ENCODE measurements at regions not wholly inside any gene's neighbourhood (a gene's known extent, or its start where the extent isn't known, plus 50 kb on each side); places are given as distances from the start of the nearest gene placed in this dataset.

- DNase-seq (no peak), ATAC-seq (ENCODE audit: low FRiP score) (no peak)
- Histone ChIP-seq H3K4me1 (ENCODE audit: control insufficient read depth in 1 of 2, insufficient read depth in 2 of 2, low read length in 2 of 2) (no peaks in the 10 kb centered on the region), H3K36me3 (ENCODE audit: control insufficient read depth in 1 of 2, insufficient read depth in 2 of 2, low read length in 1 of 2) (no peaks in the 10 kb centered on the region), H3K4me3 (ENCODE audit: low read length in 2 of 2) (no peak overlapping the region), H3K9me3 (ENCODE audit: control insufficient read depth, low read length) (no peaks in the 10 kb centered on the region), H3K27ac (ENCODE audit: low read depth in 1 of 2, low read length in 2 of 2) (no peak overlapping the region), H3K27me3 (ENCODE audit: control insufficient read depth in 1 of 2, insufficient read depth in 2 of 2, low read length in 1 of 2) (no peaks in the 10 kb centered on the region)
- intact Hi-C loops (cut with DNase I), result loop anchor here in 1 of 2 donors (10.0 kb wide), 1 partner anchor 716 kb away; no protein-coding TSS in a partner anchor
These were observed 342.2 kb downstream of the GBE1 start for GRCh38 chr3:81419228-81419627.

GRCh38 chr3:81416812-81417211 lies 344.6 kb downstream of the GBE1 start:
- intact Hi-C loops (cut with DNase I), result loop anchor here in 1 of 2 donors (10.0 kb wide), 1 partner anchor 718 kb away; no protein-coding TSS in a partner anchor
- no peaks in the 10 kb centered on the region for H3K27me3 ChIP-seq (ENCODE audit: control insufficient read depth in 1 of 2, insufficient read depth in 2 of 2, low read length in 1 of 2)
- no peak for ATAC-seq (ENCODE audit: low FRiP score)

GRCh38 chr3:81406318-81406717 lies 355.1 kb downstream of the GBE1 start:
- intact Hi-C loops (cut with DNase I), result no loop called here
- no peak for ATAC-seq (ENCODE audit: low FRiP score)
- Histone ChIP-seq H3K27ac (ENCODE audit: low read depth in 1 of 2, low read length in 2 of 2) (no peak overlapping the region), H3K4me3 (ENCODE audit: low read length in 2 of 2) (no peak overlapping the region), H3K4me1 (ENCODE audit: control insufficient read depth in 1 of 2, insufficient read depth in 2 of 2, low read length in 2 of 2) (no peaks in the 10 kb centered on the region), H3K9me3 (ENCODE audit: control insufficient read depth, low read length) (no peaks in the 10 kb centered on the region), H3K36me3 (ENCODE audit: control insufficient read depth in 1 of 2, insufficient read depth in 2 of 2, low read length in 1 of 2) (no peaks in the 10 kb centered on the region), H3K27me3 (ENCODE audit: control insufficient read depth in 1 of 2, insufficient read depth in 2 of 2, low read length in 1 of 2) (no peaks in the 10 kb centered on the region)
- WGBS, 2 donors, result 24 to 30% methylated on average over 1 of the region's 1 CpG
- DNase-seq, result no peak

More at GRCh38 chr3:81416812-81417211, 344.6 kb downstream of the GBE1 start:
- Histone ChIP-seq H3K27ac (ENCODE audit: low read depth in 1 of 2, low read length in 2 of 2) (no peak overlapping the region), H3K4me1 (ENCODE audit: control insufficient read depth in 1 of 2, insufficient read depth in 2 of 2, low read length in 2 of 2) (no peaks in the 10 kb centered on the region), H3K4me3 (ENCODE audit: low read length in 2 of 2) (no peak overlapping the region), H3K9me3 (ENCODE audit: control insufficient read depth, low read length) (no peaks in the 10 kb centered on the region), H3K36me3 (ENCODE audit: control insufficient read depth in 1 of 2, insufficient read depth in 2 of 2, low read length in 1 of 2) (no peaks in the 10 kb centered on the region)
- DNase-seq, result no peak
- 81 to 94% methylated on average over 2 of the region's 2 CpGs for WGBS, 2 donors

GRCh38 chr3:81395739-81396513 lies 365.5 kb downstream of the GBE1 start:
- DNase-seq (no peak), ATAC-seq (ENCODE audit: low FRiP score) (peak; percentile 33)
- Histone ChIP-seq H3K27me3 (ENCODE audit: control insufficient read depth in 1 of 2, insufficient read depth in 2 of 2, low read length in 1 of 2) (no peaks in the 10 kb centered on the region), H3K4me1 (ENCODE audit: control insufficient read depth in 1 of 2, insufficient read depth in 2 of 2, low read length in 2 of 2) (peaks cover 0 to 2% of the 10 kb centered on the region in 2 donors), H3K4me3 (ENCODE audit: low read length in 2 of 2) (no peak overlapping the region), H3K36me3 (ENCODE audit: control insufficient read depth in 1 of 2, insufficient read depth in 2 of 2, low read length in 1 of 2) (no peaks in the 10 kb centered on the region), H3K9me3 (ENCODE audit: control insufficient read depth, low read length) (peaks cover 1% of the 10 kb centered on the region), H3K27ac (ENCODE audit: low read depth in 1 of 2, low read length in 2 of 2) (no peak overlapping the region)
- intact Hi-C loops (cut with DNase I), result no loop called here
- WGBS, 2 donors, result 64 to 65% methylated on average over 7 of the region's 7 CpGs

- peaks cover 0 to 2% of the 10 kb centered on the region in 2 donors for H3K4me1 ChIP-seq (ENCODE audit: control insufficient read depth in 1 of 2, insufficient read depth in 2 of 2, low read length in 2 of 2)
- no peaks in the 10 kb centered on the region for H3K27me3 ChIP-seq (ENCODE audit: control insufficient read depth in 1 of 2, insufficient read depth in 2 of 2, low read length in 1 of 2)
- intact Hi-C loops (cut with DNase I), result no loop called here
- no peak for DNase-seq
- no peak overlapping the region for H3K27ac ChIP-seq (ENCODE audit: low read depth in 1 of 2, low read length in 2 of 2)
- H3K36me3 ChIP-seq (ENCODE audit: control insufficient read depth in 1 of 2, insufficient read depth in 2 of 2, low read length in 1 of 2), result no peaks in the 10 kb centered on the region
- ATAC-seq (ENCODE audit: low FRiP score), result no peak
- H3K9me3 ChIP-seq (ENCODE audit: control insufficient read depth, low read length), result peaks cover 1% of the 10 kb centered on the region
- H3K4me3 ChIP-seq (ENCODE audit: low read length in 2 of 2), result no peak overlapping the region
- 79 to 84% methylated on average over 4 of the region's 4 CpGs for WGBS, 2 donors
These were observed 366.6 kb downstream of the GBE1 start for GRCh38 chr3:81394651-81395524.

- Histone ChIP-seq H3K9me3 (ENCODE audit: control insufficient read depth, low read length) (peaks cover 1% of the 10 kb centered on the region), H3K36me3 (ENCODE audit: control insufficient read depth in 1 of 2, insufficient read depth in 2 of 2, low read length in 1 of 2) (no peaks in the 10 kb centered on the region), H3K4me3 (ENCODE audit: low read length in 2 of 2) (no peak overlapping the region), H3K27ac (ENCODE audit: low read depth in 1 of 2, low read length in 2 of 2) (no peak overlapping the region), H3K4me1 (ENCODE audit: control insufficient read depth in 1 of 2, insufficient read depth in 2 of 2, low read length in 2 of 2) (peaks cover 0 to 2% of the 10 kb centered on the region in 2 donors), H3K27me3 (ENCODE audit: control insufficient read depth in 1 of 2, insufficient read depth in 2 of 2, low read length in 1 of 2) (no peaks in the 10 kb centered on the region)
- no peak for ATAC-seq (ENCODE audit: low FRiP score)
- intact Hi-C loops (cut with DNase I), result no loop called here
- DNase-seq, result no peak
- 11 to 17% methylated on average over 1 of the region's 1 CpG for WGBS, 2 donors
These were observed 368.2 kb downstream of the GBE1 start for GRCh38 chr3:81393251-81393650.

GRCh38 chr3:81390796-81391195 lies 370.6 kb downstream of the GBE1 start:
- Histone ChIP-seq H3K4me3 (ENCODE audit: low read length in 2 of 2) (no peak overlapping the region), H3K27me3 (ENCODE audit: control insufficient read depth in 1 of 2, insufficient read depth in 2 of 2, low read length in 1 of 2) (no peaks in the 10 kb centered on the region), H3K27ac (ENCODE audit: low read depth in 1 of 2, low read length in 2 of 2) (no peak overlapping the region), H3K4me1 (ENCODE audit: control insufficient read depth in 1 of 2, insufficient read depth in 2 of 2, low read length in 2 of 2) (peaks cover 0 to 2% of the 10 kb centered on the region in 2 donors), H3K36me3 (ENCODE audit: control insufficient read depth in 1 of 2, insufficient read depth in 2 of 2, low read length in 1 of 2) (no peaks in the 10 kb centered on the region), H3K9me3 (ENCODE audit: control insufficient read depth, low read length) (peaks cover 1% of the 10 kb centered on the region)
- DNase-seq, result no peak
- ATAC-seq (ENCODE audit: low FRiP score), result no peak
- intact Hi-C loops (cut with DNase I), result no loop called here

GRCh38 chr3:81388191-81388590 lies 373.3 kb downstream of the GBE1 start:
- no peak for ATAC-seq (ENCODE audit: low FRiP score)
- Histone ChIP-seq H3K27me3 (ENCODE audit: control insufficient read depth in 1 of 2, insufficient read depth in 2 of 2, low read length in 1 of 2) (no peaks in the 10 kb centered on the region), H3K27ac (ENCODE audit: low read depth in 1 of 2, low read length in 2 of 2) (no peak overlapping the region), H3K9me3 (ENCODE audit: control insufficient read depth, low read length) (peaks cover 1% of the 10 kb centered on the region), H3K4me3 (ENCODE audit: low read length in 2 of 2) (no peak overlapping the region), H3K4me1 (ENCODE audit: control insufficient read depth in 1 of 2, insufficient read depth in 2 of 2, low read length in 2 of 2) (peaks cover 0 to under 1% of the 10 kb centered on the region in 2 donors), H3K36me3 (ENCODE audit: control insufficient read depth in 1 of 2, insufficient read depth in 2 of 2, low read length in 1 of 2) (no peaks in the 10 kb centered on the region)
- intact Hi-C loops (cut with DNase I), result no loop called here
- WGBS, 2 donors, result 80 to 83% methylated on average over 4 of the region's 4 CpGs
- DNase-seq, result no peak

Data from aorta (tissue), 5 donors.